LHCN-M2 (cell line): ENCODE measurements at regions not wholly inside any gene's neighbourhood (a gene's known extent, or its start where the extent isn't known, plus 50 kb on each side); places are given as distances from the start of the nearest gene placed in this dataset.

Experiments
- DNase-seq: peaks from one replicate; pipeline ENCODE4 v3.0.0-alpha.2; 2012; ENCODE audit warnings: low read depth

- DNase-seq = no peak
Observed at GRCh38 chr6:14693301-14694192, 552.3 kb upstream of the JARID2 start.

GRCh38 chr6:14694308-14694707 is 551.6 kb upstream of the JARID2 start:
- DNase-seq = no peak

GRCh38 chr6:14695579-14695978 is 550.3 kb upstream of the JARID2 start:
- DNase-seq = no peak

DNA sequence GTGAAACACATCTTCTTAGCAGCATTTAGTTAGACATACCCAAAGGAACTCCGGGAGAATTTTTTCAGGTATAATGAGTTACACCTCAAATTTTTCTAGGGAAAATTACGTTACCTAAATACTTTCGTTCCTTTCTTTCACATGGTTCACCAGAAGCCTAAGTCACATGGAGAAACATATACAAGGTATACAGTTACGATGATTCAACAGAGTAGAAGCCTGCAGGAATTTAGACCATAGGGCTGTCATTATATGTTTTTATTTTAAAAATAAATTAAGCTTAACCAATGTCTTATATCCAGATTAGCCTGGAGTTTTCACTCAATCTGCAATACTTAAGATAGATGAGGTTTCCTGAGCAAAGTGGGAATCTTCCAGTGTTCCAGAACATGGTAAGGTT is 549.5 kb upstream of the JARID2 start:
- DNase-seq = no peak

GRCh38 chr6:14697427-14697826 is 548.4 kb upstream of the JARID2 start:
- DNase-seq = no peak

- DNase-seq = no peak
Observed at GRCh38 chr6:14699803-14700601, 545.9 kb upstream of the JARID2 start.

- DNase-seq = no peak
Observed at GRCh38 chr6:14701946-14702345, 543.9 kb upstream of the JARID2 start.

DNA sequence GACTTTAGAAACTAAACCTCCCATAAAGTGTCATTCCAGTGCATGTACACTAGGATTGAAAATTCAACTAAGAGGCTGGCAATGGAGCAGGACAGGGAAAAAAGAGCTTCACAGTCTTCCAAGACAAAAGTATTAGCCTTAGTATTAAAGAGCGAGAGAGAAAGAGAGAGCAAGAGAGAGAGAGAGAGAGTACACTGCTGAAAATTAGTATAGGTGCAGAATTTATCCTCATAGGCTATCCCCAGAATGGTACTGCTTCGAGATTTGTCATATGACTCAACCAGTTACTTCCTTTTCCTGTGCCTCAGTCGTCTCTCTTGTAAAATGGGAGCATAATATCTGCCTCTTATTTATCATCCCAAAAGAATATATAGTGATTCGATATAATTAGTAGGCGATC is 543.2 kb upstream of the JARID2 start:
- DNase-seq = no peak

DNA sequence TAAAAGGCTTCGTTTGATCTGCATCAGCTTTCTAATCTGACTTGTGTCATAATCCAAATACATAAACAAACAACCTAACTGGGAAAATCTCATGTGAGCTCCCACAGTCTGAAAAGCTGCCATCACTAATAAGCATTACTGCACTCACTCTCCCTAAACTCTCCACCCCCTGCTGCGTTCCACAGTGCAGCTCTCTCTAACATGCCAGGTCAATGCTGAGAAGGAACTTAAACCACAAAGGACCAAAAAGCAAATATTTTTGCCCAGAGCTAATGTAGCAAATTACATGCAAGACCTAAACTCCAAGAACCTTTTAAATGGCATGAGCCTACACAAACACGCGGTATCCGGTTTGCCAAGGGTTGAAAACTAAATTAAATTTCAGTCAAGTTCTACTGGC is 542.3 kb upstream of the JARID2 start:
- no peak for DNase-seq

DNA sequence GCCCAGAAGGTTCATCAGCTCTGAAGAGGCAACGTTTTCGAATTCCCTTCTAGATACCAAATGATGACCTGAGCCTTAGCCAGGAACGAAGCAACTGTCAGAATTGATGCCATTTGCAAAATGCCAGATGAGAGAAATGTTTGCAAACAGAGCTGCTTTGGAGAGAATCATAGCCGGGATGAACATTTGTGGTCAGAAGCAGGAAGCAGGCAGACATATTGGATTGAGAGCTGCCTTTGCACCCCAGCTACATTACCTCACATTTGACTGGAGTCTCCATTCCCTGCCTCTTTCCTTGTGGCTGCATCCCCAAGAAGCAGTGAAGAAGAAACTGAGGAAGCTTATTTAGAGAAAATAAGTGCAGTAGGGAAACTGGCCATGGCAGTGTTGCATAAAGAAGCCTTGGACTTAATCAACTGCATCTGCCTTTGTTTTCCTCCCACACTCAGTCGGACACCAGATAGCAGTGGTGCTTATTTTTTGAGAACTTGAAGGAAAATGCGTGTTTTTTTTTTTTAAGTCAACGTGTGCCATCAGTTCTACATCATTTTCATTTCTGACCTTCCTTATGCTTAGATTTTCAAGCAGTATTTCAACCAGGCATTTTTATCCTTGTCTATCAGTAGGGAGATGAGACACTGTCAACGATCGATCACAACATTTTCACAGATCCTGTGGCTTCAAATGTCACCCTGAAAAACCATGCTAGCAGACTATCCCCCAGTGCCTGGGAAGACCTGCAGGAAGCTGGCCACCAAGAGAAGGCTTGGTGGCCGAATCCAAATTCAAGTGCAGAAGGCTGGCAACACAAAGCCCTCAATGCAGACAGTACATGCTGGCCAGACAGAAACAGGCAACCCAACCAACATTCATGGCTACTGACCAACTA is 541.2 kb upstream of the JARID2 start:
- no peak for DNase-seq

DNA sequence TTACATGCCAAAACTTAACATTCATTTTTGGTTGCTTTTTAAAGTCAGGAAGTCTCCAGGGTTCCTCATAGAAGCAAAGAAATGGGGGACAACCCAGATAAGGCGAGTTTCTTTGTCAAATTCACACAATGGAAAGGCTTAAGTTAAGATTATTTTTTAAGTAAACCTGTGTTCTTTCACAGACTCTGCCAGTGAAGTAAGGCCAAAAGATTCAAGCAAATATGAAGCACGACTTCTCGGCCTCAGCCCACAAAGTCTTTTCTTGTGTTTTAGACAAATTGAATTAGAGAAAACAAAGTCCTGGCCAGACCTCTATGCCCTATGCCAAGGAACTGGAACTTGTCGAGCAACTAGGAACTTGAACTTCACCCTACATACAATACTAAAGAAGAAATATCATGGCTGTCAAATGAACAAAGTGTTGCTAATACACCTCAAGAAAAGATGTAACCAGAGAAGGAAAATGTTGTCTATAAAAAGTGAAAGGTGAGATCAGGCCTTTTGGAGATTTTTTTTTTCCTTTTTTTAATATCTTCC is 540.0 kb upstream of the JARID2 start:
- peak; percentile 16 for DNase-seq

DNA sequence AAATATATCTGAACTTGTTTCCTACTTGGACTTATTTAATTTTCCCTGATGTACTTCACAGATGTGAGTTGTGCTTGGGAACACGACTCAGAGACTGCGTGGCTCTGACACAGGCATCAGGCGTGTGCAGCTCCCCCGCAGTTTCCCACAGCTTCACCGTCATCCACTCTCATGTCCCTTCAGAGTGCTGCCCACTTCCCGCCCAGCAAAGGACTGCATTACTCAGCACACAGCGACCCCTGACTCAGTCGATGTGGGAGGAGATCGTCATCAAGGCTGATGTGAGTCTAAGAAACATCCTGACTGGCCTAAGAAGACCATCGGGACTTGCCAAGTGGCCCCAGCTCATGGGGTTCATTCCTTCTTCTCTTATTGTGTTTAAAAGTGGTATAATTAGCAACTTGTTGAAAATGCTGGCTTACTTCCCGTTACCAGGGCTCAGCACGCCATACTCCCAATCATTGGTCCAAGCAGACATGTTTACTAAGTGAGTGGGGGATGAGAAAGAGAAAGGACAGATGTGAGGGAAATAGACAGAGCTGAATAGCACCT is 539.4 kb upstream of the JARID2 start:
- DNase-seq = peak; percentile 96

- DNase-seq = no peak
Observed at GRCh38 chr6:14707276-14707675, 538.6 kb upstream of the JARID2 start.

DNA sequence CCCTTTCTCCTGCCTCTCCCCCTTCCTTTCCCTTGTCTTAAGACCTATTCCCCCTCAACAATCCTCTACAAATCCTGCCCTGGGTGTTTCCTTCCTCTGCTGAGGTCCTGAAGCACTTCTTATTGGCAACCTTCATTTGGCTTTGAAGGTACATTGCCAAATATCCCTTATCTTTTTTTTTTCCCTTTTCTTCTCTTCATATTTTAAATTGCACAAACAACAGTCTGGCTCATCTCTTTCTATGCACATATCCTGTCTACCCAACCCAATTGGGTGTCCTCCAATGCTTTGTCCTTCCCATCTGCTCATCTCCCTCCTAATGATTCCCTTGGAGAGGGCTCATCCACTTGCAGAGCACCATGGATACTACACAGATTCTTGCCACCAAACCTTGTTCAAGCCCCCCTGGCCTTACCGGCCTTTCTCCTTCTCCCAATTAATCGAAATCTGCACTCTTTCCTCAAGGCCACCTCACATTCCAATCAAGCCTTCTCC is 537.9 kb upstream of the JARID2 start:
- DNase-seq = no peak

GRCh38 chr6:14709066-14709670 is 536.7 kb upstream of the JARID2 start:
- peak; percentile 84 for DNase-seq

GRCh38 chr6:14709900-14710299 is 536.0 kb upstream of the JARID2 start:
- peak; percentile 60 for DNase-seq

GRCh38 chr6:14710421-14710820 is 535.4 kb upstream of the JARID2 start:
- no peak for DNase-seq

DNA sequence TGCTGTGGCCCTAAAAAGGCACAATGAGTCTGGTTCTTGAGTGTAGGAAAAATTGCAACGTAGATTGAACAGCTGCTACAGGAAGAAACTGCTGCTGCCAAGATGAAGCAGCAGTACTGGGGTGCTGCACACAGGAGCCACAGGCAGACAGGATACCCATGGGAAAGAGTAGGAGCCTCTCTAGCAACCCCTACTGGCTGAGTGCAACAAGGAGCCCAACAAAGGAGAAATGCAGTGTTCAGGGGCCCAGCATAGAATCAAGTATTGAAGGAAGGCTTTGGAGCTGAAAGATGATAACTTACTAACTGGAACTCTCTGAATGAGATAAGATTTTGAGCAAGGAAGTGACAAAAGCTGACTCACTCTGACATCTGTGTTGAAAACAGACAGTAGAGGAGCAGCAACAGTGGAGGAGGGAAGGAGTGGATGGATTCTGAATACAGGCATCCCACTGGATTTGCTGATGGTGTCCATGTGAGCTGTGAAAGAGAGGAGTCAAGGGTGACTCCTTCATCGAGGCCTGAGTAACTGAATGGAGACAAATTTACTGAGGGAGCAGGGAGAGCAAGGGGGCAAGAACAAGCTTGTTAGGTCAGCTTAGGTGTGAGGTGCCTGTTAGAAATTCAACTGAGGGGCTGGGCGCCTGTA is 534.7 kb upstream of the JARID2 start:
- DNase-seq = peak; percentile 96

DNA sequence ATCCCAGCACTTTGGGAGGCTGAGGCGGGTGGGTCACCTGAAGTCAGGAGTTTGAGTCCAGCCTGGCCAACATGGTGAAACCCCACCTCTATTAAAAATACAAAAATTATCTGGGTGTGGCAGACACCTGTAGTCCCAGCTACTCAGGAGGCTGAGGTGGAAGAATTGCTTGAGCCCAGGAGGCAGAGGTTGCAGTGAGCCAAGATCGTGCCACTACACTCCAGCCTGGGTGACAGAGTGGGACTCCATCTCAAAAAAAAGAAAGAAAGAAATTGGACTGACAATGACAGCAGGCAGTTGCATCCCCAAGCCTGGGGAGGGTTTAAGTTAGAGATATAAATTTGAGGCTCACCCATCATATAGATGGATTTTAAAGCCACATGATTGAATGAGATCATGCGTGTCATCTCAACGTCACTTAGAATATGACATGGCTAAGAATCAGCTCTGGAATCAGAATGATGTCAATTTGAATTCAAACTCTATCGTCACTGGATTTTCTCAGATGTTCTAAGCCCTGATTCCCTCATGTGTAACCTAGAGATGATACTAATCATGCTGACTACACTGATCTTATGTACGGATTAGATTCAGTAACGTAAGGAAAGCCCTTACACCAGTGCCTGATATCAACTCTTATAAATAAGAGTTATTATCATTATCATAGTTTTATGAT is 534.0 kb upstream of the JARID2 start:
- DNase-seq = no peak
